H9 (cell line): ENCODE measurements at regions not wholly inside any gene's neighbourhood (a gene's known extent, or its start where the extent isn't known, plus 50 kb on each side); places are given as distances from the start of the nearest gene placed in this dataset.

Source experiments
- DNase-seq: peaks from one replicate; pipeline ENCODE4 v3.0.0-alpha.2; 2017
- H2AFZ ChIP-seq: one replicate; pipeline ENCODE4 v1.6.1; 2013; ENCODE audit warnings: mild to moderate bottlenecking, low read length, control low read depth, moderate library complexity
- H2AK5ac ChIP-seq: 2 replicates; pipeline ENCODE4 v1.6.1; 2013; ENCODE audit warnings: low read length, control low read depth, mixed read lengths; ENCODE audit not compliant: insufficient read length
- H2BK120ac ChIP-seq: one replicate; pipeline ENCODE4 v1.6.1; 2013; ENCODE audit warnings: low read depth, mild to moderate bottlenecking, low read length, control low read depth, inconsistent platforms; ENCODE audit not compliant: poor library complexity, severe bottlenecking
- H2BK12ac ChIP-seq: 2 replicates; pipeline ENCODE4 v1.6.1; 2013; ENCODE audit warnings: low read length, control low read depth, mixed read lengths, low read depth; ENCODE audit not compliant: insufficient read length
- H2BK15ac ChIP-seq: 2 replicates; pipeline ENCODE4 v1.6.1; 2013; ENCODE audit warnings: low read depth, low read length, control low read depth
- H2BK20ac ChIP-seq: one replicate; pipeline ENCODE4 v1.6.1; 2013; ENCODE audit warnings: low read depth, mild to moderate bottlenecking, low read length, control low read depth, inconsistent platforms; ENCODE audit not compliant: poor library complexity, severe bottlenecking
- H2BK5ac ChIP-seq: 2 replicates; pipeline ENCODE4 v1.6.1; 2013; ENCODE audit warnings: low read length, control low read depth, mixed read lengths; ENCODE audit not compliant: insufficient read length
- H3K14ac ChIP-seq: 2 replicates; pipeline ENCODE4 v1.6.1; 2013; ENCODE audit warnings: low read length, control low read depth; ENCODE audit not compliant: insufficient read depth
- H3K18ac ChIP-seq: 2 replicates; pipeline ENCODE4 v1.6.1; 2013; ENCODE audit warnings: low read depth, mild to moderate bottlenecking, mixed read lengths, low read length, control low read depth; ENCODE audit not compliant: insufficient read length
- H3K23ac ChIP-seq: 2 replicates; pipeline ENCODE4 v1.6.1; 2013; ENCODE audit warnings: low read length, control low read depth, mixed read lengths, low read depth; ENCODE audit not compliant: insufficient read length
- H3K23me2 ChIP-seq: 2 replicates; pipeline ENCODE4 v1.6.1; 2013; ENCODE audit warnings: low read depth, mild to moderate bottlenecking, mixed read lengths, low read length, control low read depth; ENCODE audit not compliant: insufficient read length, poor library complexity, severe bottlenecking
- H3K27ac ChIP-seq: 2 replicates; pipeline ENCODE4 v1.5.1; 2013; ENCODE audit warnings: low read length, control low read depth, mixed read lengths, low read depth; ENCODE audit not compliant: insufficient read length
- H3K27me3 ChIP-seq: 2 replicates; pipeline ENCODE4 v1.6.1; 2013; ENCODE audit warnings: low read length, control low read depth, inconsistent platforms; ENCODE audit not compliant: insufficient read depth
- H3K4ac ChIP-seq: 2 replicates; pipeline ENCODE4 v1.6.1; 2013; ENCODE audit warnings: low read depth, mild to moderate bottlenecking, control low read depth, inconsistent platforms, low read length, moderate library complexity
- H3K4me1 ChIP-seq: 2 replicates; pipeline ENCODE4 v1.6.1; 2013; ENCODE audit warnings: low read length, control low read depth, inconsistent platforms; ENCODE audit not compliant: insufficient read depth
- H3K4me2 ChIP-seq: 2 replicates; pipeline ENCODE4 v1.6.1; 2013; ENCODE audit warnings: low read length, control low read depth, mixed read lengths; ENCODE audit not compliant: insufficient read length, insufficient read depth
- H3K56ac ChIP-seq: 2 replicates; pipeline ENCODE4 v1.6.1; 2013; ENCODE audit warnings: low read depth, mild to moderate bottlenecking, mixed read lengths, low read length, control low read depth; ENCODE audit not compliant: insufficient read length
- H3K79me1 ChIP-seq: 2 replicates; pipeline ENCODE4 v1.6.1; 2013; ENCODE audit warnings: low read depth, mild to moderate bottlenecking, moderate library complexity, low read length, control low read depth, inconsistent platforms; ENCODE audit not compliant: insufficient read depth, poor library complexity, severe bottlenecking
- H3K79me2 ChIP-seq: 2 replicates; pipeline ENCODE4 v1.6.1; 2013; ENCODE audit warnings: low read length, control low read depth, inconsistent platforms; ENCODE audit not compliant: insufficient read depth
- H3K9ac ChIP-seq: 2 replicates; pipeline ENCODE4 v1.6.1; 2013; ENCODE audit warnings: low read length, control low read depth, mixed read lengths; ENCODE audit not compliant: insufficient read length; ENCODE audit errors: extremely low read depth
- H3K9me3 ChIP-seq: one replicate; pipeline ENCODE4 v1.6.1; 2013; ENCODE audit warnings: low read depth, low read length, inconsistent platforms; ENCODE audit not compliant: control insufficient read depth
- H3T11ph ChIP-seq: one replicate; pipeline ENCODE4 v1.6.1; 2013; ENCODE audit warnings: mild to moderate bottlenecking, low read length, control low read depth, inconsistent platforms
- H4K20me1 ChIP-seq: one replicate; pipeline ENCODE4 v1.6.1; 2013; ENCODE audit not compliant: control insufficient read depth, insufficient read length, insufficient read depth
- H4K5ac ChIP-seq: 2 replicates; pipeline ENCODE4 v1.6.1; 2013; ENCODE audit warnings: low read depth, mild to moderate bottlenecking, mixed read lengths, low read length, control low read depth; ENCODE audit not compliant: insufficient read length
- H4K8ac ChIP-seq: replicated peaks from 2 replicates; pipeline ENCODE4 v1.6.1; 2013; ENCODE audit warnings: low read length, control low read depth, mixed read lengths, low read depth; ENCODE audit not compliant: insufficient read length
- H4K91ac ChIP-seq: 2 replicates; pipeline ENCODE4 v1.6.1; 2013; ENCODE audit warnings: low read depth, mild to moderate bottlenecking, moderate library complexity, mixed read lengths, low read length, control low read depth; ENCODE audit not compliant: insufficient read length
- H3K27ac Mint-ChIP-seq, 3 experiments: 2 replicates in 2 of 3; 3 replicates in 1 of 3; pipeline ENCODE4 v1.8.0; 2020 to 2021; ENCODE audit warnings: mixed read lengths in 3 of 3, mild to moderate bottlenecking in 1 of 3, moderate library complexity in 1 of 3
- H3K27me3 Mint-ChIP-seq: 2 replicates; pipeline ENCODE4 v1.8.0; 2021; ENCODE audit warnings: low read depth, mild to moderate bottlenecking, moderate library complexity, mixed read lengths
- H3K36me3 Mint-ChIP-seq, 3 experiments: 2 replicates in 2 of 3; 3 replicates in 1 of 3; pipeline ENCODE4 v1.8.0; 2020 to 2021; ENCODE audit warnings: low read depth in 3 of 3, mixed read lengths in 3 of 3; ENCODE audit not compliant: insufficient read depth in 1 of 3
- H3K4me1 Mint-ChIP-seq, 2 experiments: 2 replicates each; pipeline ENCODE4 v1.8.0; 2020; ENCODE audit warnings: mixed read lengths in 2 of 2
- H3K4me3 Mint-ChIP-seq, 2 experiments: 2 replicates in 1 of 2; 3 replicates in 1 of 2; pipeline ENCODE4 v1.8.0; 2020 to 2021; ENCODE audit warnings: mild to moderate bottlenecking in 2 of 2, mixed read lengths in 2 of 2, moderate library complexity in 1 of 2
- H3K9me3 Mint-ChIP-seq, 2 experiments: 2 replicates in 1 of 2; 3 replicates in 1 of 2; pipeline ENCODE4 v1.8.0; 2020; ENCODE audit warnings: mild to moderate bottlenecking in 2 of 2, mixed read lengths in 2 of 2, moderate library complexity in 1 of 2
- CTCF ChIP-seq: fragments of 200-600 bp; sonication (generic); conservative IDR thresholded peaks from 3 replicates; pipeline ENCODE4 v1.8.0; 2021; ENCODE audit warnings: antibody characterized with exemption, mild to moderate bottlenecking
- WGBS: extraction: QIAGEN DNeasy Blood & Tissue Kit; methylation state at CpG from one replicate; pipeline ENCODE4 v1.1.7; 2013; ENCODE audit warnings: missing lambda C conversion rate, low lambda C conversion rate, mixed read lengths; ENCODE audit not compliant: insufficient read length; ENCODE audit errors: extremely low coverage; 5-methylcytosine and 5-hydroxymethylcytosine counted together

- Histone ChIP-seq H3T11ph (no peak overlapping the region), H2BK12ac (no peak overlapping the region), H2BK20ac (no peak overlapping the region), H4K91ac (no peak overlapping the region), H3K4me2 (no peak overlapping the region), H4K8ac (no peak overlapping the region), H2BK15ac (no peak overlapping the region), H4K5ac (no peak overlapping the region), H2AFZ (no peak overlapping the region), H3K4me1 (no peaks in the 10 kb centered on the region), H2BK5ac (no peak overlapping the region), H3K79me1 (no peaks in the 10 kb centered on the region), H3K9ac (no peak overlapping the region), H2BK120ac (no peak overlapping the region), H3K14ac (no peak overlapping the region), H3K18ac (no peak overlapping the region), H4K20me1 (no peaks in the 10 kb centered on the region), H3K4ac (no peak overlapping the region), H3K27me3 (no peaks in the 10 kb centered on the region; the same call in 1 of the 2 replicates), H3K56ac (no peak overlapping the region), H3K27ac (no peak overlapping the region), H2AK5ac (no peak overlapping the region), H3K23ac (no peak overlapping the region), H3K9me3 (no peaks in the 10 kb centered on the region), H3K79me2 (no peaks in the 10 kb centered on the region), H3K23me2 (no peaks in the 10 kb centered on the region)
- peaks cover 2% of the 10 kb centered on the region for H3K27me3 Mint-ChIP-seq
- no peak for DNase-seq
- no peak for TF ChIP-seq CTCF
- H3K4me1 Mint-ChIP-seq: peaks cover 5 to 10% of the 10 kb centered on the region in 2 experiments; a peak in 3 of 4 replicates
- no peaks in the 10 kb centered on the region for H3K36me3 Mint-ChIP-seq
- H3K27ac Mint-ChIP-seq: no peak overlapping the region
- no CpG with 5 or more reads among the region's 7 CpGs for whole genome bisulfite sequencing
- no peak overlapping the region for H3K4me3 Mint-ChIP-seq
- H3K9me3 Mint-ChIP-seq: no peaks in the 10 kb centered on the region; a peak in 1 of 5 replicates
Observed at GRCh38 chr15:38622304-38622703, 57.7 kb upstream of the RASGRP1 start.
